BJ (cell line): ENCODE measurements at regions not wholly inside any gene's neighbourhood (a gene's known extent, or its start where the extent isn't known, plus 50 kb on each side); places are given as distances from the start of the nearest gene placed in this dataset.
"Not testable (repeated sequence)": the region's sequence is repeated elsewhere in the genome, so short reads cannot be mapped to it uniquely, and the experiment has no call there.

ENCODE experiments used
- CTCF ChIA-PET: fragments of 350-600 bp; formaldehyde crosslinking; extraction: SDS; loops from one replicate; lab custom pipeline; 2021; ENCODE audit warnings: antibody characterized with exemption, inconsistent platforms; lab: Yijun Ruan, JAX
- POLR2A ChIA-PET: fragments of 300-600 bp; sonication (Branson Sonifier 250); formaldehyde crosslinking; extraction: SDS; loops from one replicate; lab custom pipeline; 2021; ENCODE audit warnings: antibody characterized with exemption; lab: Charles Lee
- DNase-seq: peaks from one replicate; pipeline ENCODE4 v3.0.0-alpha.2; 2011; ENCODE audit warnings: low read depth
- H3K27me3 ChIP-seq: 2 replicates; pipeline ENCODE4 v1.6.0; 2011; ENCODE audit warnings: low read length; ENCODE audit not compliant: control insufficient read depth, insufficient read depth
- H3K36me3 ChIP-seq: 2 replicates; pipeline ENCODE4 v1.5.1; 2011; ENCODE audit warnings: low read length; ENCODE audit not compliant: control insufficient read depth, insufficient read depth
- H3K4me3 ChIP-seq: 2 replicates; pipeline ENCODE4 v1.5.1; 2011; ENCODE audit warnings: low read depth, mild to moderate bottlenecking, control low read depth, low read length

DNA sequence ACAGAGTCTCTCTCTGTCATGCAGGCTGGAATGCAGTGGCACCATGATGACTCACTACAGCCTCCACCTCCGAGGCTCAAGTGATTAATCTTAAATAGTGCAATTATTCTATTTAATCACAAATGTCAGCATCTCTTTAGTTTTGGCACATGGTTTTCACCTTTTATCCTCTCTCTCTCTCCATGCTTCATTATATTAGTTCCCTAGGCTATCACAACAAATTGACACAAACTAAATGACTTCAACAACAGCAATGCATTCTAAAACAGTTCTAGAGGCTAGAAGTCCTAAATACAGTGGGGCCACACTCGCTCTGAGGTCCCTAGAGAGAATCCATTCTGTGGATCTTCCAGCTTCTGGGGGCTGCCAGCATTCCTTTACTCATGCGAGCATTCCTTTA is 178.2 kb upstream of the ZNG1F start:
- POLR2A ChIA-PET, H3K4me3 ChIP-seq: not testable (repeated sequence)

DNA sequence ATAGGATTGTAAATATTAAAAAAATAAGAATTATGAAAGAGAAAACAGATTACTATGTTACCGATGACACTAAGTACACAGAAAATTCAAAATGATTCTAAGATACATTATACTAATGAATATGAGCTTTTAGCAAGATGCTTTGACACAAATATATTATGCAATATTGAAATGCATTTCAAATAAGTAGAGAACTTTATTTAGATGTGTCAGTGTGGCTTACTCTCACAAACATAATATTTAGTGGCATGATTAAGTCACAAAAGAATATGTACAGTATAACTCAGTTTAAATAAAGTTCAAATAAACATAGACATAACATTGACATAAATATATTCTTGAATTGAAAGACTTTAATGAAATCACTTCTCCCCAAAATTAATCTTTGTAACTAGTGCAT is 172.7 kb upstream of the ZNG1F start:
- CTCF ChIA-PET, H3K36me3 ChIP-seq, POLR2A ChIA-PET: not testable (repeated sequence)

More for the DNA sequence above, 178.2 kb upstream of the ZNG1F start:
- H3K27me3 ChIP-seq, H3K36me3 ChIP-seq, DNase-seq, CTCF ChIA-PET: not testable (repeated sequence)

DNA sequence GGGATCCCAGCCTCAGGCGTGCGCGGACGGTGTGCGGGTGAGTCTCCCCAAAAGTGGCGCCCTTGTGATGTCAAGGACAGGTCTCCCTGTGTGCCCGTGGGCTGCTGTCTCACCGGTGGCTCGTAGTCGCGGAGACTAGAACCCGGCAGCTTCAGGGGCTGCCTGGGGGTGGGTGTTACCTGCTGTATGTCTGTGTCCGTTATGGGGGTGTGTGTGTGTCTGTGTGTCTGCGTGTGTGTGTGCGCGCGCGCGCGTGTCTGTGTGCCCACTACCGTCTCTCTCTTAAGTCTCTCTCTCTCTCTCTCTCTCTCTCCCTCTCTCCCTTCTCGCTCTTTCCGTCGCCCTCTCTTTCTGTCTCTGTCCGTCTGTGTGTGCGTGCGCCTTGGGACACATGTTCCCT is 170.0 kb upstream of the ZNG1F start:
- CTCF ChIA-PET, H3K27me3 ChIP-seq, POLR2A ChIA-PET, H3K36me3 ChIP-seq, DNase-seq: not testable (repeated sequence)
- peak overlapping the region; percentile 55 for H3K4me3 ChIP-seq

More for the DNA sequence above, 172.7 kb upstream of the ZNG1F start:
- H3K4me3 ChIP-seq, DNase-seq, H3K27me3 ChIP-seq: not testable (repeated sequence)

DNA sequence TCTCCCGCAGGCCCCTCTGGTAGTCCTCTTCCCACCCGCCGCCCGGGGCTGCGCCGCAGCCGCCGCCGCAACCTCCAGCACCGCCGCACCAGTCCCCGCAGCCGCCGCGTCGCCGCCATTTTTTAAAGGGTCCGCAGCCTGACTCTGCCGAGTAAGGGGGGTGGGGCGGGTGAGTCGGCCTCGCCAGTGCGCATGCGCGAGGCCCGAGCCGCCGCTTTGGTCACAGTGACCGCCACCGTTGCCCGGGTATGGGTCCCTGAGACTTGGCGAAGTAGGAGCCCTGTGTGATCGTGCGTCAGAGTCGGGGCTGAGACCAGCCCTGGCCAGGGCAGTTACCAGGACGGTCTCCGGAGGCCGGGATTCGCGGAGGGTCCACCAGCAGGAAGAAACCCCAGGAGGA is 169.6 kb upstream of the ZNG1F start:
- H3K27me3 ChIP-seq, H3K36me3 ChIP-seq, CTCF ChIA-PET, DNase-seq, POLR2A ChIA-PET: not testable (repeated sequence)
- peak overlapping the region; percentile 55 for H3K4me3 ChIP-seq

DNA sequence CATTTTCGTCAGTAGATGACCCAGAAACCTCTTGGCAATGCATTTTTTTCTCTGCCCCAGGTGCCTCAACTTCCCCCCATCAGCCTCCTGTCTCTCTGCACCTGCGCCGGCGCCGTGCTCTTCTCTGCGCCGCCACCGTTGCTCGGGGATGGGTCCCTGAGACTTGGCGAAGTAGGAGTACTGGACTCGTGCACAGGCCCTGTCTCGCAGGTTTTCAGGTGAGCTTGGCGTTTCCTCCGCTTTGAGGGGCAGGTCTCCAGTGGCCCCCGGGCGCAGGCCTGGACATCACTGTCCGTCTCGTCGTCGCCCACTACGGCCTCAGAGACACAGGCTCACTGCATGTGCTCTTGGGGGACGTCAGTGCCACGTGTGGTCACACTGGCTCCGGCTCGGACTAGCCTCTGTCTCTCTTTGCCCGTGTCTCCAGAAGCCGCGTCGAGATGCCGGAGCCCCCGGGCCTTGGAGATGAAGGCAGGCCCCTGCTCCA is 168.8 kb upstream of the ZNG1F start:
- DNase-seq, POLR2A ChIA-PET, H3K4me3 ChIP-seq: not testable (repeated sequence)

DNA sequence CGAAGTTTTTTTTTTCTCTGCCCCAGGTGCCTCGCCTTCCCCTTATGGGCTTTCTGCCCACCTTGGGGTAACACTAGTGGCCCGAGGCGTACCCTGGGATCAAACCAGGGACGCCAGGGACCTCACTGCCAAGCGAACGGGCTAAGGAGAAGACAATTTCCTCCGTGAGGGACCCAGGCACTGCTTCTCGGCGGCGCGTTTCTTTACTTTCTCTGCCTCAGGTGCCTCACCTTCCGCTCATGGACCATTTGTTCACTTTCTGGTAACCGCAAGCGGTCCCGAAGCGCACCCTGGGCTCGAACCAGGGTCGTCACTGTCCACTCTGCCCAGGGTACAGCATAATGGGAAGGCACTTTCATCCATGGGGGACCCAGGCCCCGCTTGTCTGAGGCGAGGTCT is 168.2 kb upstream of the ZNG1F start:
- H3K27me3 ChIP-seq, DNase-seq, POLR2A ChIA-PET, H3K36me3 ChIP-seq, H3K4me3 ChIP-seq, CTCF ChIA-PET: not testable (repeated sequence)

More for the DNA sequence above, 168.8 kb upstream of the ZNG1F start:
- H3K27me3 ChIP-seq, H3K36me3 ChIP-seq, CTCF ChIA-PET: not testable (repeated sequence)

DNA sequence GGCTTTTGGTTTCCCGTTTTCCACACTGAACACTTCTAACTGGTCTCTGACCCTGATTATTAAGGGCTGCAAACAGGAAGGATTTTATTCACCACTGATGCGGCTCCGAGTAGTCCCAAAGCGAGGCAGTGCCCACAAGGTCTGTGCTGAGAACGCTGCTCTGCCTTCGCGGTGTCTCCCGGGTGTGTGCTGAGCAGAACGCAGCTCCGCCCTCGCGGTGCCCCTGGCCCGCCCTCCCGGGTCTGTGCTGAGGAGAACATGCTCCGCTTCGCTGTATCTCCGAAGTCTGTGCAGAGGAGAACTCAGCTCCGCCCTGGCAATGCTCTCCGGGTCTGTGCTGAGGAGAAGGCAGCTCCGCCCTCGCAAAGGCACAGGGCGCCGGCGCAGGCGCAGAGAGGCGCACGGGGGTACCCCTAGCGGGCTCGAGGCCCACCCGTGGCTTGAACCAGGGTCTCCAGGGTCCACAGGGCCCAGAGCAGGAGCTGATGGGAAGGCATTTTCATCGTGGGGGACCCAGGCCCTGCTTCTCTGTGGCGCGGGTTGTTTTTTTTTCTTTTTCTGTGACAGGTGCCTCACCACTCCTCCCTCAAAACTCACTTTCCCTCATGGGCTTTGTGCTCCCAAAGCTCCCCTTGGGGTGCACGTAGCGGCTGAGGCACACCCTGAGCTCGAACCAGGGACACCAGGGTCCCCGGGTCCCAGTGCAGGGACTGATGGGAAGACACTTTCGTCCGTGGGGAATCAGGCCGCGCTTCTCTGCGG is 167.7 kb upstream of the ZNG1F start:
- CTCF ChIA-PET, H3K4me3 ChIP-seq, H3K27me3 ChIP-seq, H3K36me3 ChIP-seq, DNase-seq, POLR2A ChIA-PET: not testable (repeated sequence)

DNA sequence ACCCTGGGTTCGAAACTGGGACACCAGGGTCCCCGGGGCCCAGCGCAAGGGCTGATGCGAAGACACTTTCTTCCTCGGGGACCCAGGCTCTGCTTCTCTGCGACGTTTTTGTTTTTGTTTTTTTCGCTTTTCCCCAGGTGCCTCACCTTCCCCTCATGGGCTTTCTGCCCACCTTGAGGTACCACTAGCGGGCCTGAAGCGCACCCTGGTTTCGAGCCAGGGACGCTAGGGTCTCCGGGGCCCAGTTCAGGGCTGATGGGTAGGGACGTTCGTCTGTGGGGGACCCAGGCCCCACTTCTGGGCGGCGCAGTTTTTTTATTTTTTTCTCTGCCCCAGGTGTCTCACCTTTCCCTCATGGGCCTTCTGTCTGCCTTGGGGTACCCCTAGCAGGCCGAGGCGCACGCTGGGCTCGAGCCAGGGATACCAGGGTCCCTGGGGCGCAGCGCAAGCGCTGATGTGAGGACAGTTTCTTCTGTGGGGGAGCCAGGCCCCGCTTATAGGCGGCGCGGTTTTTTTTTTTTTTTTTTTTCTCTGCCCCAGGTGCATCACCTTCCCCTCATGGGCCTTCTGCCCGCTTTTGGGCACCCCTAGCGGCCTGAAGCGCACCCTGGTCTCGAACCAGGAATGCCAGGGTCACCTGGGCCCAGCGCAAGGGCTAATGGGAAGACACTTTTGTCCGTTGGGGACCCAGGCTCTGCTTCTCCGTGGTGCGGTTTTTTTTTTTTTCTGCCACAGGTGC is 166.8 kb upstream of the ZNG1F start:
- POLR2A ChIA-PET, H3K4me3 ChIP-seq, H3K36me3 ChIP-seq, DNase-seq, H3K27me3 ChIP-seq, CTCF ChIA-PET: not testable (repeated sequence)

DNA sequence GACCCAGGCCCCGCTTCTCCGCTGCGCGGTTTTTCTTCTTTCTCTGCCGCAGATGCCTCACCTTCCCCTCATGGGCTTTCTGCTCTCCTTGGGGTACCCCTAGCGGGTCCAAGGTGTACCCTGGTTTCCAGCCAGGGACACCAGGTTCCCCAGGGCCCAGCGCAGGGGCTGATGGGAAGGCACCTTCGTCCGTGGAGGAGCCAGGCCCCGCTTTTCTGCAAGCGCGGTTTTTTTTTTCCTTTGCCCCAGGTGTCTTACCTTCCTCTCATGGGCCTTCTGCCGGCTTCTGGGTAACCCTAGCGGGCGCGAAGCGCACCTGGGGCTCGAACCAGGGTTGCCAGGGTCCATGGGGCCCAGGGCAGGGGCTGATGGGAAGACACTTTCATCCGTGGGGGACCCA is 165.9 kb upstream of the ZNG1F start:
- CTCF ChIA-PET, H3K4me3 ChIP-seq, DNase-seq, POLR2A ChIA-PET, H3K27me3 ChIP-seq, H3K36me3 ChIP-seq: not testable (repeated sequence)

DNA sequence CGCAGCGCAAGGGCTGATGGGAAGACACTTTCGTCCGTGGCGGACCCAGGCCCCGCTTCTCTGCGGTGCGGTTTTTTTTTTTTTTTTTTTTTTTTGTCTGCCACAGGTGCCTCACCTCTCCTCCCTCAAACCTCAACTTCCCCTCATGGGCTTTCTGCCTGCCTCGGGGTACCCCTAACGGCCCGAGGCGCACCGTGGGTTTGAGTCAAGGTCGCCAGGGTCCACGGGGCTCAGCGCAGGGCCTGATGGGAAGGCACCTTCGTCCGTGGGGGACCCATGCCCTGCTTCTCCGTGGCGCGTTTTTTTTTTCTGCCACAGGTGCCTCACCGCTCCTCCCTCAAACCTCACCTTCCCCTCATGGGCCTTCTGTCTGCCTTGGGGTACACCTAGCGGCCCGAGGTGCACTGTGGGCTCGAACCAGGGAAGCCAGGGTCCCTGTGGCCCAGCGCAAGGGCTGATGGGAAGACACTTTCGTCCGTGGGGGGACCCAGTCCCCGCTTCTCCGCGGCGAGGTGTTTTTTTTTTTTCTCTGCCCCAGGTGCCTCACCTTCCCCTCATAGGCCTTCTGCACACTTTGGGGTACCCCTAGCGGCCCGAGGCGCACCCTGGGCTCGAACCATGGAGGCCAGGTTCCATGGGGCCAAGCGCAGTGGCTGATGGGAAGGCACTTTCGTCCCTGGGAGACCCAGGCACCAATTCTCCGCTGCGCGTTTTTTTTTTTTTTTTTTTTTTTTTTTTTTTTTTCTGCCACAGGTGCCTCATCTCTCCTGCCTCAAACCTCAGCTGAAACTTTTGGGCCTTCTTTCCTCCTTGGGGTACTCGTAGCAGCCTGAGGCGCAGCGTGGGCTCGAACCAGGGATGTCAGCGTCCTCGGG is 165.2 kb upstream of the ZNG1F start:
- H3K4me3 ChIP-seq, POLR2A ChIA-PET, H3K36me3 ChIP-seq, DNase-seq, H3K27me3 ChIP-seq, CTCF ChIA-PET: not testable (repeated sequence)

DNA sequence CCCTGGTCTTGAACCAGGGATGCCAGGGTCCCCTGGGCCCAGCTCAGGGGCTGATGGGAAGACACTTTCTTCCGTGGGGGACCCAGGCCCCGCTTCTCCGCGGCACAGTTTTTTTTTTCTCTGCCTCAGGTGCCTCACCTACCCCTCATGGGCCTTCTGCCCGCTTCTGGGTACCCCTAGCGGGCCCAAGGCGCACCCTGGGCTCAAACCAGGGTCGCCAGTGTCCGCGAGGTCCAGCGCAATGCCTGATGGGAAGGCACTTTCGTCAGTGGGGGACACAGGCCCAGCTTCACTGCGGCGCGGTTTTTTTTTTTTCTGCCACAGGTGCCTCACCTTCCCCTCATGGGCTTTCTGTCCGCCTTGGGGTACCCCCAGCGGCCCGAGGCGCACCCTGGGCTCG is 163.9 kb upstream of the ZNG1F start:
- CTCF ChIA-PET, H3K36me3 ChIP-seq, H3K27me3 ChIP-seq, POLR2A ChIA-PET, DNase-seq, H3K4me3 ChIP-seq: not testable (repeated sequence)

DNA sequence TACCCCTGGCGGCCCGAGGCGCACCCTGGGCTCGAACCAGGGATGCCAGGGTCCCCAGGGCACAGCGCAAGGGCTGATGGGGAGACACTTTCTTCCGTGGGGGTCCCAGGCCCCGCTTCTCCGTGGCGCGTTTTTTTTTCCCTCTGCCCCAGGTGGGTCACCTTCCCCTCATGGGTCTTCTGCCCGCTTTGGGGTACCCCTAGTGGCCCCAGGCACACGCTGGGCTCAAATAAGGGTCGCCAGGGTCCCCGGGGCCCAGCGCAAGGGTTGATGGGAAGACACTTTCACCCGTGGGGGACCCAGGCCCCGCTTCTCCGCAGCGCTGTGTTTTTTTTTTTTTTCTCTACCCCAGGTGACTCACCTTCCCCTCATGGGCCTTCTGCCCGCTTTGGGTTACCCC is 163.3 kb upstream of the ZNG1F start:
- H3K27me3 ChIP-seq, DNase-seq, H3K36me3 ChIP-seq, H3K4me3 ChIP-seq, CTCF ChIA-PET, POLR2A ChIA-PET: not testable (repeated sequence)
